ENCODE measurements at regions not wholly inside any gene's neighbourhood (a gene's known extent, or its start where the extent isn't known, plus 50 kb on each side); places are given as distances from the start of the nearest gene placed in this dataset.
A peak's percentile ranks its signal among the peaks of the same experiment; 100 is the strongest.

GRCh38 chr4:138864961-138865720 lies 150.4 kb upstream of the NOCT start:
- Mint-ChIP-seq H3K36me3 (no peaks in the 10 kb centered on the region), H3K27ac (no peak overlapping the region), H3K4me3 (peak overlapping the region in 1 of 2 donors; percentile 44), H3K4me1 (no peaks in the 10 kb centered on the region), H3K9me3 (no peaks in the 10 kb centered on the region), H3K27me3 (ENCODE audit: low read depth in 3 of 3) (peaks cover 0 to 3% (median 2%) of the 10 kb centered on the region in 3 donors)
- Histone ChIP-seq H3K27me3 (ENCODE audit: control insufficient read depth in 2 of 2, insufficient read depth in 2 of 2, low read length in 2 of 2) (no peaks in the 10 kb centered on the region), H3K4me3 (replicated peaks in 1 of 3; ENCODE audit: low read depth in 2 of 3, low read length in 3 of 3) (no peak overlapping the region), H3K27ac (ENCODE audit: low read depth in 1 of 2, low read length in 2 of 2) (no peak overlapping the region), H3K4me2 (replicated peaks; ENCODE audit: extremely low read depth, low read length, poor library complexity, severe bottlenecking) (no peak overlapping the region), H4K20me1 (ENCODE audit: insufficient read depth, low read length) (no peaks in the 10 kb centered on the region), H3K4me1 (ENCODE audit: control insufficient read depth in 1 of 2, insufficient read depth in 2 of 2, low read length in 2 of 2) (no peaks in the 10 kb centered on the region), H3K9ac (ENCODE audit: insufficient read depth, low read length, poor library complexity, severe bottlenecking) (no peak overlapping the region), H3K79me2 (ENCODE audit: insufficient read depth, low read length) (no peaks in the 10 kb centered on the region), H2AFZ (ENCODE audit: insufficient read depth, low read depth, low read length, poor library complexity, severe bottlenecking) (no peak overlapping the region), H3K36me3 (replicated peaks in 1 of 2; ENCODE audit: control insufficient read depth in 1 of 2, insufficient read depth in 2 of 2, low read length in 2 of 2) (no peaks in the 10 kb centered on the region), H3K9me3 (replicated peaks in 1 of 2; ENCODE audit: control insufficient read depth in 1 of 2, insufficient read depth in 1 of 2, low read length in 2 of 2) (no peaks in the 10 kb centered on the region)
- intact Hi-C loops (cut with micrococcal nuclease): no loop called here
- no peak for DNase-seq
- 43% methylated on average over 2 of the region's 10 CpGs for WGBS (ENCODE audit: insufficient coverage)
- TF ChIP-seq CTCF (IDR thresholded peaks at IDR 0.05): no peak

DNA sequence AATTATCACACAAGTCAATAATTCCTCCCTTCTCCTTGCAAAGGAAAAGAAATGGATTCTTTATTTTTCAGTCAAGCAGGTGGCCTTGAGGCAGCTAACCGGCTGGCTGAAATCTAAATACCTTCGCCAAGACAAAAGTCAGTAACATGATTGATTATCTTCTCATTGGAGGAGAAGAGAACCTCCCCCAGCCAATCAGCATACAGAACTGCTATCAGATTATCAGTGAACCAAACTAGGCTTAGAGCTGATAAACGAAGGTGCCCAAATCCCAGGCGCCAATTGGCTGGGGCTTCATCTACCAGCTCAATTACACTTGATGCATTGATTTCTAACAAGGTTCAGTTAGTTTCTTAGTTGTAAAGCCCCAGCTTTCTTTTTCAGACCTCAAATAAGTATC lies 152.4 kb upstream of the NOCT start:
- Histone ChIP-seq H3K36me3 (replicated peaks in 1 of 2; ENCODE audit: control insufficient read depth in 1 of 2, insufficient read depth in 2 of 2, low read length in 2 of 2) (no peaks in the 10 kb centered on the region), H3K9ac (ENCODE audit: insufficient read depth, low read length, poor library complexity, severe bottlenecking) (no peak overlapping the region), H3K27me3 (ENCODE audit: control insufficient read depth in 2 of 2, insufficient read depth in 2 of 2, low read length in 2 of 2) (no peaks in the 10 kb centered on the region), H3K4me1 (ENCODE audit: control insufficient read depth in 1 of 2, insufficient read depth in 2 of 2, low read length in 2 of 2) (no peaks in the 10 kb centered on the region), H2AFZ (ENCODE audit: insufficient read depth, low read depth, low read length, poor library complexity, severe bottlenecking) (no peak overlapping the region), H3K9me3 (replicated peaks in 1 of 2; ENCODE audit: control insufficient read depth in 1 of 2, insufficient read depth in 1 of 2, low read length in 2 of 2) (no peaks in the 10 kb centered on the region), H4K20me1 (ENCODE audit: insufficient read depth, low read length) (no peaks in the 10 kb centered on the region), H3K79me2 (ENCODE audit: insufficient read depth, low read length) (no peaks in the 10 kb centered on the region), H3K4me3 (replicated peaks in 1 of 3; ENCODE audit: low read depth in 2 of 3, low read length in 3 of 3) (no peak overlapping the region), H3K4me2 (replicated peaks; ENCODE audit: extremely low read depth, low read length, poor library complexity, severe bottlenecking) (no peak overlapping the region), H3K27ac (ENCODE audit: low read depth in 1 of 2, low read length in 2 of 2) (no peak overlapping the region)
- no peak for TF ChIP-seq CTCF (IDR thresholded peaks at IDR 0.05)
- Mint-ChIP-seq H3K27ac (no peak overlapping the region), H3K27me3 (ENCODE audit: low read depth in 3 of 3) (peaks cover 0 to 2% (median 1%) of the 10 kb centered on the region in 3 donors), H3K9me3 (no peaks in the 10 kb centered on the region), H3K4me3 (no peak overlapping the region), H3K36me3 (no peaks in the 10 kb centered on the region), H3K4me1 (no peaks in the 10 kb centered on the region)
- intact Hi-C loops (cut with micrococcal nuclease): no loop called here
- no peak for DNase-seq
- WGBS (ENCODE audit: insufficient coverage): 80% methylated on average over 1 of the region's 4 CpGs

Data from CD14-positive monocyte (primary cell).